ENCODE measurements at regions not wholly inside any gene's neighbourhood (a gene's known extent, or its start where the extent isn't known, plus 50 kb on each side); places are given as distances from the start of the nearest gene placed in this dataset.

GRCh38 chr11:37642296-37642695 lies 1044.3 kb upstream of the RAG2 start:
- POLR2A ChIA-PET, result no interaction called here
- ATAC-seq (no peak), DNase-seq (ENCODE audit: low spot score) (no peak)
- Mint-ChIP-seq H3K4me1 (no peaks in the 10 kb centered on the region), H3K27me3 (ENCODE audit: low read depth) (peaks cover 6% of the 10 kb centered on the region), H3K36me3 (peaks cover 45% of the 10 kb centered on the region), H3K4me3 (no peak overlapping the region), H3K9me3 (peaks cover 71% of the 10 kb centered on the region), H3K27ac (no peak overlapping the region)
- TF ChIP-seq FOXK1 (CRISPR knock-in tag; IDR thresholded peaks at IDR 0.05) (no peak), NFE2L1 (CRISPR knock-in tag; IDR thresholded peaks at IDR 0.05) (no peak), TCF7 (CRISPR knock-in tag; IDR thresholded peaks at IDR 0.05; ENCODE audit: low read depth) (no peak), ARID4B (CRISPR knock-in tag; IDR thresholded peaks at IDR 0.05; ENCODE audit: borderline replicate concordance) (no peak), ZNF416 (CRISPR knock-in tag; IDR thresholded peaks at IDR 0.05) (no peak), ZNF263 (CRISPR knock-in tag; IDR thresholded peaks at IDR 0.05; ENCODE audit: low read depth) (no peak), ZMAT4 (CRISPR knock-in tag; IDR thresholded peaks at IDR 0.05) (no peak), ERG (CRISPR knock-in tag; IDR thresholded peaks at IDR 0.05) (no peak), AR (CRISPR knock-in tag; IDR thresholded peaks at IDR 0.05) (no peak), JAZF1 (CRISPR knock-in tag; IDR thresholded peaks at IDR 0.05) (no peak), SP1 (CRISPR knock-in tag; conservative IDR thresholded peaks at IDR 0.05) (no peak), TEAD1 (CRISPR knock-in tag; IDR thresholded peaks at IDR 0.05) (no peak), E2F5 (CRISPR knock-in tag; IDR thresholded peaks at IDR 0.05) (no peak)
- CTCF ChIA-PET, result no interaction called here

- peaks cover 5% of the 10 kb centered on the region for H3K27me3 Mint-ChIP-seq (ENCODE audit: low read depth)
- DNase-seq (ENCODE audit: low spot score) (no peak), ATAC-seq (no peak)
- H3K27ac Mint-ChIP-seq, result no peak overlapping the region
- peaks cover 46% of the 10 kb centered on the region for H3K36me3 Mint-ChIP-seq
- ChIA-PET CTCF (no interaction called here), POLR2A (no interaction called here)
- H3K4me3 Mint-ChIP-seq, result no peak overlapping the region
- H3K9me3 Mint-ChIP-seq, result peaks cover 85% of the 10 kb centered on the region
- H3K4me1 Mint-ChIP-seq, result no peaks in the 10 kb centered on the region
- TF ChIP-seq SMAD3 (CRISPR knock-in tag; IDR thresholded peaks at IDR 0.05; ENCODE audit: borderline replicate concordance) (no peak), FOXP4 (CRISPR knock-in tag; IDR thresholded peaks at IDR 0.05) (no peak), IRF2 (CRISPR knock-in tag; IDR thresholded peaks at IDR 0.05; ENCODE audit: borderline replicate concordance, low read depth) (no peak), TEAD4 (CRISPR knock-in tag; IDR thresholded peaks at IDR 0.05) (no peak), IRF1 (CRISPR knock-in tag; IDR thresholded peaks at IDR 0.05) (no peak), STAT6 (CRISPR knock-in tag; conservative IDR thresholded peaks at IDR 0.05; ENCODE audit: low read depth) (no peak), TEAD1 (CRISPR knock-in tag; IDR thresholded peaks at IDR 0.05) (no peak)
These were observed 1034.7 kb upstream of the RAG2 start for GRCh38 chr11:37632748-37633147.

Measured in WTC11 (cell line).